B cell (primary cell): ENCODE measurements at regions not wholly inside any gene's neighbourhood (a gene's known extent, or its start where the extent isn't known, plus 50 kb on each side); places are given as distances from the start of the nearest gene placed in this dataset.

Experiments
- ATAC-seq: fragments of 200-7000 bp; cut with Tn5 transposase; one replicate; pipeline ENCODE4 v1.10.0; 2021; ENCODE audit warnings: low read depth, mild to moderate bottlenecking, moderate number of reproducible peaks, moderate library complexity
- CTCF ChIA-PET: fragments of 350-600 bp; sonication (Branson Sonifier 250); formaldehyde crosslinking; loops from one replicate; lab custom pipeline; 2021; ENCODE audit warnings: antibody characterized with exemption, inconsistent platforms; lab: Charles Lee
- POLR2A ChIA-PET: fragments of 350-600 bp; sonication (Branson Sonifier 250); formaldehyde crosslinking; loops from one replicate; lab custom pipeline; 2021; ENCODE audit warnings: antibody characterized with exemption; lab: Charles Lee
- DNase-seq: peaks from one replicate; pipeline ENCODE4 v3.0.0; 2013
- H2AFZ ChIP-seq: 2 replicates; pipeline ENCODE4 v1.6.1; 2012; ENCODE audit warnings: mild to moderate bottlenecking, low read depth, low read length; ENCODE audit not compliant: insufficient read depth, poor library complexity, severe bottlenecking
- H3K27ac ChIP-seq, 2 donors: 1 replicate in 1 of 2; 2 replicates in 1 of 2; pipeline ENCODE4 v1.5.1; 2012 to 2013; ENCODE audit warnings: low read length in 2 of 2, mild to moderate bottlenecking in 2 of 2, moderate library complexity in 1 of 2
- H3K27me3 ChIP-seq, 4 experiments: fragments of 200-600 bp in 1 of 4; sonication (generic) in 1 of 4; replicated peaks in 1 of 4; 1 replicate in 2 of 4; 2 replicates in 2 of 4; pipeline versions ENCODE4 v1.6.1 to v1.7.0; 2013 to 2016; ENCODE audit warnings: low read length in 3 of 4, mild to moderate bottlenecking in 2 of 4, mixed read lengths in 1 of 4, moderate library complexity in 1 of 4; ENCODE audit not compliant: insufficient read depth in 4 of 4, control insufficient read depth in 3 of 4; ENCODE audit errors: control extremely low read depth in 1 of 4
- H3K36me3 ChIP-seq, 2 experiments: replicated peaks in 1 of 2; 1 replicate in 1 of 2; 2 replicates in 1 of 2; pipeline versions ENCODE4 v1.6.1 to v1.7.1; 2013; ENCODE audit warnings: low read length in 1 of 2; ENCODE audit not compliant: insufficient read depth in 2 of 2, control insufficient read depth in 1 of 2; ENCODE audit errors: control extremely low read depth in 1 of 2, extremely low read depth in 1 of 2
- H3K4me1 ChIP-seq, 2 donors: fragments of 200-600 bp in 1 of 2; sonication (generic) in 1 of 2; 1 replicate in 1 of 2; 2 replicates in 1 of 2; pipeline versions ENCODE4 v1.5.1 to v1.6.1; 2013 to 2017; ENCODE audit warnings: low read length in 2 of 2; ENCODE audit not compliant: control insufficient read depth in 2 of 2, insufficient read depth in 2 of 2
- H3K4me2 ChIP-seq: replicated peaks from 2 replicates; pipeline ENCODE3; 2012; ENCODE audit warnings: mild to moderate bottlenecking, low read depth, low read length; ENCODE audit not compliant: poor library complexity, severe bottlenecking
- H3K4me3 ChIP-seq, 5 experiments: fragments of 200-600 bp in 1 of 5; sonication (generic) in 1 of 5; 1 replicate in 3 of 5; 2 replicates in 2 of 5; pipeline versions ENCODE4 v1.5.1 to v1.7.0; 2011 to 2016; ENCODE audit warnings: low read length in 4 of 5, mild to moderate bottlenecking in 4 of 5, low read depth in 2 of 5, control low read depth in 1 of 5, moderate library complexity in 1 of 5; ENCODE audit not compliant: insufficient read depth in 1 of 5; ENCODE audit errors: control extremely low read depth in 1 of 5, extremely low read depth in 1 of 5
- H3K79me2 ChIP-seq: fragments of 200-600 bp; sonication (generic); one replicate; pipeline ENCODE4 v1.6.0; 2016; ENCODE audit warnings: low read length; ENCODE audit not compliant: control insufficient read depth, insufficient read depth
- H3K9ac ChIP-seq: fragments of 200-600 bp; sonication (generic); 2 replicates; pipeline ENCODE4 v1.6.1; 2017; ENCODE audit warnings: mild to moderate bottlenecking, low read length, moderate library complexity
- H3K9me3 ChIP-seq, 3 donors: one replicate each; pipeline versions ENCODE4 v1.6.1 to v1.7.1; 2013; ENCODE audit warnings: low read length in 2 of 3; ENCODE audit not compliant: control insufficient read depth in 2 of 3, insufficient read depth in 1 of 3; ENCODE audit errors: control extremely low read depth in 1 of 3
- H4K20me1 ChIP-seq: 2 replicates; pipeline ENCODE4 v1.6.0; 2012; ENCODE audit warnings: mild to moderate bottlenecking, low read length; ENCODE audit not compliant: insufficient read depth, control insufficient read depth, poor library complexity, severe bottlenecking
- H3K27ac Mint-ChIP-seq: one replicate; pipeline ENCODE4 v1.8.0; 2021; ENCODE audit warnings: mixed read lengths
- H3K27me3 Mint-ChIP-seq: one replicate; pipeline ENCODE4 v1.8.0; 2021; ENCODE audit warnings: mixed read lengths
- H3K4me1 Mint-ChIP-seq: one replicate; pipeline ENCODE4 v1.8.0; 2021; ENCODE audit warnings: mixed read lengths
- H3K4me3 Mint-ChIP-seq: one replicate; pipeline ENCODE4 v1.8.0; 2021; ENCODE audit warnings: mixed read lengths
- H3K9me3 Mint-ChIP-seq: one replicate; pipeline ENCODE4 v1.8.0; 2022; ENCODE audit warnings: mixed read lengths; ENCODE audit not compliant: insufficient read depth
- CTCF ChIP-seq: fragments of 200-600 bp; IDR thresholded peaks from one replicate; pipeline ENCODE4 v1.8.0; 2022; ENCODE audit warnings: antibody characterized with exemption, mild to moderate bottlenecking
- EZH2 ChIP-seq: IDR thresholded peaks from 2 replicates; pipeline ENCODE4 v1.6.1; 2012; ENCODE audit warnings: borderline replicate concordance, low read depth, mild to moderate bottlenecking, moderate library complexity, low read length; ENCODE audit not compliant: insufficient read depth, poor library complexity, severe bottlenecking
- WGBS: methylation state at CpG from one replicate; pipeline ENCODE4 v1.1.5; 2013; ENCODE audit warnings: missing lambda C conversion rate; ENCODE audit not compliant: insufficient coverage; 5-methylcytosine and 5-hydroxymethylcytosine counted together
- intact Hi-C: fragments of 100-400 bp; cut with micrococcal nuclease; formaldehyde crosslinking; loops from one replicate; pipeline ENCODE4 v1.10.0; 2022

GRCh38 chr1:232300466-232300865 is 329.5 kb downstream of the SIPA1L2 start:
- no peak overlapping the region for H2AFZ ChIP-seq
- H3K27me3 ChIP-seq: peaks cover 0 to 3% (median 0%) of the 10 kb centered on the region in 4 experiments
- CTCF ChIA-PET: no interaction called here

GRCh38 chr1:232296461-232296860 is 333.5 kb downstream of the SIPA1L2 start:
- Histone ChIP-seq H2AFZ (no peak overlapping the region), H3K79me2 (no peaks in the 10 kb centered on the region), H3K4me1 (no peaks in the 10 kb centered on the region), H3K9ac (no peak overlapping the region), H3K27ac (no peak overlapping the region), H3K27me3 (no peaks in the 10 kb centered on the region), H3K4me3 (no peak overlapping the region), H3K4me2 (no peak overlapping the region), H4K20me1 (no peaks in the 10 kb centered on the region), H3K36me3 (no peaks in the 10 kb centered on the region), H3K9me3 (no peaks in the 10 kb centered on the region)
- Mint-ChIP-seq H3K9me3 (no peaks in the 10 kb centered on the region), H3K27ac (no peak overlapping the region), H3K4me1 (no peaks in the 10 kb centered on the region), H3K4me3 (no peak overlapping the region), H3K27me3 (peaks cover 9% of the 10 kb centered on the region)
- ChIA-PET CTCF (no interaction called here), POLR2A (no interaction called here)
- intact Hi-C loops: no loop called here
- ATAC-seq (no peak), DNase-seq (no peak)
- TF ChIP-seq CTCF: no peak
- no peak for TF ChIP-seq EZH2
- 93% methylated on average over 3 of the region's 4 CpGs for WGBS

More at GRCh38 chr1:232300466-232300865, 329.5 kb downstream of the SIPA1L2 start:
- Mint-ChIP-seq H3K27me3 (peaks cover 9% of the 10 kb centered on the region), H3K4me1 (no peaks in the 10 kb centered on the region), H3K9me3 (no peaks in the 10 kb centered on the region), H3K4me3 (no peak overlapping the region), H3K27ac (no peak overlapping the region)
- no peak for TF ChIP-seq EZH2
- TF ChIP-seq CTCF: no peak
- H3K4me3 ChIP-seq: no peak overlapping the region
- no peak overlapping the region for H3K27ac ChIP-seq
- no peak overlapping the region for H3K9ac ChIP-seq
- H3K4me2 ChIP-seq: no peak overlapping the region
- no peak for ATAC-seq
- no peaks in the 10 kb centered on the region for H3K36me3 ChIP-seq
- intact Hi-C loops: no loop called here
- no peaks in the 10 kb centered on the region for H3K9me3 ChIP-seq
- POLR2A ChIA-PET: no interaction called here
- DNase-seq: no peak
- H4K20me1 ChIP-seq: no peaks in the 10 kb centered on the region
- no peaks in the 10 kb centered on the region for H3K79me2 ChIP-seq
- WGBS: 71% methylated on average over 1 of the region's 2 CpGs
- H3K4me1 ChIP-seq: no peaks in the 10 kb centered on the region
